DOHH2 (cell line): ENCODE measurements at regions not wholly inside any gene's neighbourhood (a gene's known extent, or its start where the extent isn't known, plus 50 kb on each side); places are given as distances from the start of the nearest gene placed in this dataset.

Source experiments
- H3F3A ChIP-seq: fragments of 200-600 bp; sonication (generic), shearing (Covaris generic); 2 replicates; pipeline ENCODE4 v1.6.0; 2016; ENCODE audit warnings: antibody characterized with exemption, mild to moderate bottlenecking; ENCODE audit not compliant: control insufficient read depth, insufficient read depth
- H3K27ac ChIP-seq: fragments of 200-600 bp; sonication (generic); 2 replicates; pipeline ENCODE4 v1.5.1; 2014; ENCODE audit warnings: low read depth, mild to moderate bottlenecking, low read length, moderate library complexity
- H3K27me3 ChIP-seq: fragments of 200-600 bp; sonication (generic); 2 replicates; pipeline ENCODE4 v1.6.1; 2014; ENCODE audit warnings: mild to moderate bottlenecking, low read length, mixed read lengths; ENCODE audit not compliant: control insufficient read depth
- H3K36me3 ChIP-seq: fragments of 200-600 bp; sonication (generic); 2 replicates; pipeline ENCODE4 v1.6.1; 2014; ENCODE audit warnings: mild to moderate bottlenecking, low read length, moderate library complexity, mixed read lengths; ENCODE audit not compliant: control insufficient read depth
- H3K4me1 ChIP-seq: fragments of 200-600 bp; sonication (generic); 2 replicates; pipeline ENCODE4 v1.6.1; 2014; ENCODE audit warnings: mild to moderate bottlenecking, low read length, mixed read lengths; ENCODE audit not compliant: control insufficient read depth
- H3K4me2 ChIP-seq: fragments of 200-600 bp; sonication (generic); 2 replicates; pipeline ENCODE4 v1.6.0; 2014; ENCODE audit warnings: mild to moderate bottlenecking, low read length, moderate library complexity
- H3K4me3 ChIP-seq: fragments of 200-600 bp; sonication (generic); 2 replicates; pipeline ENCODE4 v1.5.1; 2014; ENCODE audit warnings: mild to moderate bottlenecking, low read length, mixed read lengths
- H3K79me2 ChIP-seq: fragments of 200-600 bp; sonication (generic); 2 replicates; pipeline ENCODE4 v1.6.1; 2014; ENCODE audit warnings: mild to moderate bottlenecking, low read length, mixed read lengths; ENCODE audit not compliant: control insufficient read depth
- H3K9me2 ChIP-seq: fragments of 200-600 bp; sonication (generic); replicated peaks from 2 replicates; pipeline ENCODE4 v1.6.1; 2014; ENCODE audit warnings: mild to moderate bottlenecking, low read length, mixed read lengths; ENCODE audit not compliant: control insufficient read depth
- H3K9me3 ChIP-seq: fragments of 200-600 bp; sonication (generic); 2 replicates; pipeline ENCODE4 v1.6.1; 2014; ENCODE audit warnings: antibody characterized with exemption, low read length, mixed read lengths; ENCODE audit not compliant: control insufficient read depth, insufficient read depth
- H4K20me1 ChIP-seq: fragments of 200-600 bp; sonication (generic); 2 replicates; pipeline ENCODE4 v1.6.0; 2014; ENCODE audit warnings: low read depth, mild to moderate bottlenecking, antibody characterized with exemption, low read length, moderate library complexity; ENCODE audit not compliant: control insufficient read depth, insufficient read depth
- CTCF ChIP-seq: fragments of 200-600 bp; sonication (generic); IDR thresholded peaks from one replicate; pipeline ENCODE4 v1.5.1; 2014; ENCODE audit warnings: antibody characterized with exemption, mild to moderate bottlenecking, low read depth, low read length; ENCODE audit not compliant: poor library complexity, severe bottlenecking
- EZH2phosphoT487 ChIP-seq: fragments of 200-600 bp; sonication (generic); IDR thresholded peaks from 2 replicates; pipeline ENCODE4 v1.6.1; 2017; ENCODE audit warnings: borderline replicate concordance, mild to moderate bottlenecking, antibody characterized with exemption, low read length, moderate library complexity, mixed read lengths

GRCh38 chr2:60353863-60354262 lies 199.6 kb downstream of the BCL11A start:
- Histone ChIP-seq H3F3A (peaks cover 73% of the 10 kb centered on the region), H3K36me3 (peaks cover 27% of the 10 kb centered on the region), H3K27me3 (no peaks in the 10 kb centered on the region), H3K9me2 (no peaks in the 10 kb centered on the region), H3K4me3 (peak overlapping the region; percentile 69), H3K4me1 (peaks cover 100% of the 10 kb centered on the region), H3K79me2 (0 out of 2 replicates have a peak, but pooled peaks cover 3% of the 10 kb centered on the region), H3K9me3 (no peaks in the 10 kb centered on the region), H3K4me2 (peak overlapping the region; percentile 92), H3K27ac (peak overlapping the region; percentile 99), H4K20me1 (no peaks in the 10 kb centered on the region)
- TF ChIP-seq EZH2phosphoT487 (no peak), CTCF (no peak)

- Histone ChIP-seq H3K4me2 (peak overlapping the region; percentile 92), H3K36me3 (peaks cover 27% of the 10 kb centered on the region), H3K4me1 (peaks cover 100% of the 10 kb centered on the region), H4K20me1 (no peaks in the 10 kb centered on the region), H3K9me3 (no peaks in the 10 kb centered on the region), H3F3A (peaks cover 73% of the 10 kb centered on the region), H3K79me2 (0 out of 2 replicates have a peak, but pooled peaks cover 3% of the 10 kb centered on the region), H3K27ac (peak overlapping the region; percentile 99), H3K4me3 (peak overlapping the region; percentile 69), H3K9me2 (no peaks in the 10 kb centered on the region), H3K27me3 (no peaks in the 10 kb centered on the region)
- peak; percentile 22 for TF ChIP-seq CTCF
- no peak for TF ChIP-seq EZH2phosphoT487
Observed at GRCh38 chr2:60353406-60353800, 200.1 kb downstream of the BCL11A start.

GRCh38 chr2:60352491-60353405 lies 200.7 kb downstream of the BCL11A start:
- Histone ChIP-seq H3K79me2 (0 out of 2 replicates have a peak, but pooled peaks cover 3% of the 10 kb centered on the region), H3K4me2 (peak overlapping the region; percentile 92), H4K20me1 (no peaks in the 10 kb centered on the region), H3K4me3 (peak overlapping the region; percentile 69), H3K27ac (peak overlapping the region; percentile 99), H3K9me3 (no peaks in the 10 kb centered on the region), H3K9me2 (no peaks in the 10 kb centered on the region), H3K4me1 (peaks cover 100% of the 10 kb centered on the region), H3F3A (peaks cover 73% of the 10 kb centered on the region), H3K36me3 (peaks cover 24% of the 10 kb centered on the region), H3K27me3 (no peaks in the 10 kb centered on the region)
- TF ChIP-seq EZH2phosphoT487 (no peak), CTCF (no peak)
